KMS-11 (cell line): ENCODE measurements at regions not wholly inside any gene's neighbourhood (a gene's known extent, or its start where the extent isn't known, plus 50 kb on each side); places are given as distances from the start of the nearest gene placed in this dataset.

Source experiments
- H2AFZ ChIP-seq: fragments of 200-600 bp; sonication (generic); 2 replicates; pipeline ENCODE4 v1.6.1; 2016; ENCODE audit warnings: antibody characterized with exemption, mixed run types, low read depth
- H3K27ac ChIP-seq: fragments of 200-600 bp; sonication (generic); 2 replicates; pipeline ENCODE4 v1.6.1; 2016; ENCODE audit warnings: mild to moderate bottlenecking, mixed run types
- H3K27me3 ChIP-seq: fragments of 200-600 bp; sonication (generic); 2 replicates; pipeline ENCODE4 v1.6.1; 2017; ENCODE audit warnings: mild to moderate bottlenecking, low read depth, mixed run types, moderate library complexity; ENCODE audit not compliant: insufficient read depth
- H3K36me3 ChIP-seq: fragments of 200-600 bp; sonication (generic); 2 replicates; pipeline ENCODE4 v1.6.1; 2017; ENCODE audit warnings: mild to moderate bottlenecking, mixed run types; ENCODE audit not compliant: insufficient read depth
- H3K4me1 ChIP-seq: fragments of 200-600 bp; sonication (generic); 2 replicates; pipeline ENCODE4 v1.6.1; 2016; ENCODE audit warnings: mild to moderate bottlenecking, low read depth, mixed run types; ENCODE audit not compliant: poor library complexity, severe bottlenecking
- H3K4me2 ChIP-seq: fragments of 200-600 bp; sonication (generic); 2 replicates; pipeline ENCODE4 v1.7.0; 2016; ENCODE audit warnings: mild to moderate bottlenecking, mixed run types
- H3K4me3 ChIP-seq: fragments of 200-600 bp; sonication (generic); IDR thresholded peaks from 2 replicates; pipeline ENCODE4 v1.6.1; 2017; ENCODE audit warnings: low read depth, low read length, mixed read lengths; ENCODE audit not compliant: insufficient read depth
- H3K79me2 ChIP-seq: fragments of 200-600 bp; sonication (generic); 2 replicates; pipeline ENCODE4 v1.6.1; 2016; ENCODE audit warnings: low read depth, mixed run types; ENCODE audit not compliant: insufficient read depth
- H3K9ac ChIP-seq: fragments of 200-600 bp; sonication (generic); 2 replicates; pipeline ENCODE4 v1.6.1; 2016; ENCODE audit warnings: mild to moderate bottlenecking, mixed run types
- H4K20me1 ChIP-seq: fragments of 200-600 bp; sonication (generic); 2 replicates; pipeline ENCODE4 v1.6.1; 2016; ENCODE audit warnings: mild to moderate bottlenecking, mixed run types; ENCODE audit not compliant: insufficient read depth
- CTCF ChIP-seq: fragments of 200-600 bp; sonication (generic); conservative IDR thresholded peaks from 2 replicates; pipeline ENCODE4 v1.6.1; 2017; ENCODE audit warnings: low read depth, mild to moderate bottlenecking, antibody characterized with exemption, low read length, moderate library complexity, mixed read lengths

GRCh38 chr4:126097155-126097799 is 782.5 kb downstream of the FAT4 start:
- H2AFZ ChIP-seq = no peak overlapping the region
- H4K20me1 ChIP-seq = no peaks in the 10 kb centered on the region
- no peak overlapping the region for H3K4me2 ChIP-seq
- no peaks in the 10 kb centered on the region for H3K27me3 ChIP-seq
- no peaks in the 10 kb centered on the region for H3K79me2 ChIP-seq
- no peak for TF ChIP-seq CTCF
- H3K36me3 ChIP-seq = no peaks in the 10 kb centered on the region
- H3K9ac ChIP-seq = no peak overlapping the region
- no peak overlapping the region for H3K27ac ChIP-seq
- H3K4me1 ChIP-seq = no peaks in the 10 kb centered on the region
- no peak overlapping the region for H3K4me3 ChIP-seq

GRCh38 chr4:126106658-126107057 is 791.9 kb downstream of the FAT4 start:
- Histone ChIP-seq H3K27ac (no peak overlapping the region), H3K9ac (no peak overlapping the region), H3K36me3 (no peaks in the 10 kb centered on the region), H3K27me3 (no peaks in the 10 kb centered on the region), H2AFZ (no peak overlapping the region), H4K20me1 (no peaks in the 10 kb centered on the region), H3K4me3 (no peak overlapping the region), H3K4me1 (no peaks in the 10 kb centered on the region), H3K79me2 (no peaks in the 10 kb centered on the region), H3K4me2 (no peak overlapping the region)
- peak; percentile 34 for TF ChIP-seq CTCF

GRCh38 chr4:126109836-126110235 is 795.1 kb downstream of the FAT4 start:
- no peak overlapping the region for H3K4me3 ChIP-seq
- H3K9ac ChIP-seq = no peak overlapping the region
- no peaks in the 10 kb centered on the region for H3K79me2 ChIP-seq
- H4K20me1 ChIP-seq = no peaks in the 10 kb centered on the region
- TF ChIP-seq CTCF = no peak
- no peaks in the 10 kb centered on the region for H3K36me3 ChIP-seq
- H3K27me3 ChIP-seq = no peaks in the 10 kb centered on the region
- no peaks in the 10 kb centered on the region for H3K4me1 ChIP-seq
- H3K27ac ChIP-seq = no peak overlapping the region
- H3K4me2 ChIP-seq = no peak overlapping the region
- H2AFZ ChIP-seq = no peak overlapping the region

GRCh38 chr4:126113058-126113457 is 798.3 kb downstream of the FAT4 start:
- H3K4me1 ChIP-seq = no peaks in the 10 kb centered on the region
- H2AFZ ChIP-seq = no peak overlapping the region
- no peak overlapping the region for H3K4me3 ChIP-seq
- H3K27ac ChIP-seq = no peak overlapping the region
- TF ChIP-seq CTCF = no peak
- H3K4me2 ChIP-seq = no peak overlapping the region
- H3K36me3 ChIP-seq = no peaks in the 10 kb centered on the region
- H4K20me1 ChIP-seq = no peaks in the 10 kb centered on the region
- H3K9ac ChIP-seq = no peak overlapping the region
- no peaks in the 10 kb centered on the region for H3K79me2 ChIP-seq
- no peaks in the 10 kb centered on the region for H3K27me3 ChIP-seq
